ENCODE measurements at regions not wholly inside any gene's neighbourhood (a gene's known extent, or its start where the extent isn't known, plus 50 kb on each side); places are given as distances from the start of the nearest gene placed in this dataset.

DNA sequence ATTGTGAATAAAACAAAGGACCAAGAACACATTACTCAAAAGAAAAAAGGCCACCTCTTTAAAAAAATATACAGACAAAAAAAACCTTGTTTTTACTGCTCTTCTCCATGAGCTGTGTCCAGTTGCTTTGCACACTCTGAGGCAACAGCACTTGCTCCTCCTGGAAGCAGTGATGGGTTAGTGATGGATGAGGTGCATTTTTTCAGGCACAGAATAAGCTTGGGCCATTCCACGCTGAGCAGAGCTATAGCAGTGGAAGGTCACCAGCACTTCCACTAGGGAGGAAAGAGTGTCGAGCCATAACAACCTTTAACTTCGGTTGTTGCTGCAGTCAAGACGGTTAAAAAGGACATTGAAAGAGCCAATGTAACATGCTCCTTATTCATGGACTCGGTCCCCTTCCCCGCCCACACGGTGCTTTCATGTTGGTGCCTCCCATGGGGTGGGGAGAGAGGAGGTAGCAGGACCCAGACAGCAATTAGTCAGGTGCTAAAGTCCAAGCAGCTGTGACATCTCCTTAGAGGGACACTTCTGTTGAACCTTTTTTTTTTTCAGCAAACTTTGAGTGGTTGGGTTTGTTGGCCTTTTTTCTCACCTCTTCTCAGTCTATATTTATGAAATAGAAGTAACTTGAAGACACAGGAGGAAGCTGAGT lies 136.5 kb upstream of the ADARB2 start:
- no peak for TF ChIP-seq CTCF (IDR thresholded peaks at IDR 0.05 in 8 of 11, conservative IDR thresholded peaks at IDR 0.05 in 3 of 11)
- no peak for TF ChIP-seq POLR2A (IDR thresholded peaks at IDR 0.05)

Measured in spleen (tissue), 7 donors.